Inflammatory macrophage (primary cell): ENCODE measurements at regions not wholly inside any gene's neighbourhood (a gene's known extent, or its start where the extent isn't known, plus 50 kb on each side); places are given as distances from the start of the nearest gene placed in this dataset.
"Not testable (repeated sequence)": the region's sequence is repeated elsewhere in the genome, so short reads cannot be mapped to it uniquely, and the experiment has no call there.

Experiments
- DNase-seq, 2 donors: peaks; one replicate each; pipeline ENCODE4 v3.0.0-alpha.2; 2020 to 2022

- no peak for DNase-seq
These were observed 84.8 kb upstream of the WDR44 start for GRCh38 chrX:118261151-118261550.

GRCh38 chrX:118271775-118272174 lies 74.1 kb upstream of the WDR44 start:
- no peak for DNase-seq

- DNase-seq = peak in 1 of 2 donors; percentile 2
These were observed 73.7 kb upstream of the WDR44 start for GRCh38 chrX:118272242-118272641.

- DNase-seq = no peak
These were observed 59.7 kb upstream of the WDR44 start for GRCh38 chrX:118286066-118286762.

GRCh38 chrX:118295818-118296217 lies 50.1 kb upstream of the WDR44 start:
- DNase-seq = not testable (repeated sequence)
